Keratinocyte (primary cell): ENCODE measurements at regions not wholly inside any gene's neighbourhood (a gene's known extent, or its start where the extent isn't known, plus 50 kb on each side); places are given as distances from the start of the nearest gene placed in this dataset.

Source experiments
- DNase-seq: peaks from one replicate; pipeline ENCODE4 v3.0.0-alpha.2; 2011; ENCODE audit warnings: low read depth, missing footprints, low spot score
- FAIRE-seq: peaks from 2 replicates; lab custom pipeline; 2011; peaks lifted over from hg19 to GRCh38; lab: Jason Lieb, UNC
- H2AFZ ChIP-seq: 2 replicates; pipeline ENCODE4 v1.6.0; 2012; ENCODE audit warnings: low read length, control low read depth, inconsistent platforms; ENCODE audit not compliant: control insufficient read depth
- H3K27ac ChIP-seq: 2 replicates; pipeline ENCODE4 v1.5.1; 2011; ENCODE audit warnings: low read length; ENCODE audit not compliant: control insufficient read depth, insufficient read depth
- H3K27me3 ChIP-seq: 3 replicates; pipeline ENCODE4 v1.6.0; 2011; ENCODE audit warnings: low read length; ENCODE audit not compliant: control insufficient read depth, insufficient read depth; ENCODE audit errors: extremely low read depth
- H3K36me3 ChIP-seq, 2 experiments: 2 replicates in 1 of 2; 3 replicates in 1 of 2; pipeline ENCODE4 v1.5.1; 2011; ENCODE audit warnings: low read length in 2 of 2, mild to moderate bottlenecking in 1 of 2; ENCODE audit not compliant: control insufficient read depth in 2 of 2, insufficient read depth in 2 of 2; ENCODE audit errors: extremely low read depth in 1 of 2
- H3K4me1 ChIP-seq: 3 replicates; pipeline ENCODE4 v1.5.1; 2011; ENCODE audit warnings: low read length; ENCODE audit not compliant: control insufficient read depth, insufficient read depth; ENCODE audit errors: extremely low read depth
- H3K4me2 ChIP-seq: 3 replicates; pipeline ENCODE4 v1.6.0; 2011; ENCODE audit warnings: low read depth, low read length; ENCODE audit not compliant: control insufficient read depth, insufficient read depth; ENCODE audit errors: extremely low read depth
- H3K4me3 ChIP-seq, 3 experiments: fragments of 200-600 bp in 1 of 3; sonication (generic) in 1 of 3; 2 replicates in 2 of 3; 3 replicates in 1 of 3; pipeline ENCODE4 v1.5.1; 2011 to 2016; ENCODE audit warnings: low read length in 3 of 3, mild to moderate bottlenecking in 3 of 3, control low read depth in 2 of 3, inconsistent platforms in 1 of 3, low read depth in 1 of 3, mixed read lengths in 1 of 3, mixed run types in 1 of 3, moderate library complexity in 1 of 3; ENCODE audit not compliant: control insufficient read depth in 2 of 3, insufficient read depth in 2 of 3; ENCODE audit errors: extremely low read depth in 1 of 3
- H3K79me2 ChIP-seq: 2 replicates; pipeline ENCODE4 v1.6.0; 2012; ENCODE audit warnings: low read length; ENCODE audit not compliant: control insufficient read depth, insufficient read depth
- H3K9ac ChIP-seq: 3 replicates; pipeline ENCODE4 v1.6.0; 2011; ENCODE audit warnings: low read length; ENCODE audit not compliant: control insufficient read depth, insufficient read depth; ENCODE audit errors: extremely low read depth
- H3K9me1 ChIP-seq: 3 replicates; pipeline ENCODE4 v1.6.0; 2011; ENCODE audit warnings: low read length; ENCODE audit not compliant: control insufficient read depth, insufficient read depth; ENCODE audit errors: extremely low read depth
- H3K9me3 ChIP-seq: 2 replicates; pipeline ENCODE4 v1.5.1; 2012; ENCODE audit warnings: low read depth, low read length; ENCODE audit not compliant: control insufficient read depth
- H4K20me1 ChIP-seq: 3 replicates; pipeline ENCODE4 v1.6.0; 2011; ENCODE audit warnings: low read length; ENCODE audit not compliant: control insufficient read depth, insufficient read depth; ENCODE audit errors: extremely low read depth
- CTCF ChIP-seq, 3 experiments: IDR thresholded peaks in 1 of 3; conservative IDR thresholded peaks in 1 of 3; optimal IDR thresholded peaks in 1 of 3; 2 replicates in 2 of 3; 3 replicates in 1 of 3; pipeline versions ENCODE3 to v1.5.1; 2011; ENCODE audit warnings: low read length in 3 of 3, mild to moderate bottlenecking in 3 of 3, moderate library complexity in 2 of 3, control low read depth in 1 of 3, inconsistent platforms in 1 of 3; ENCODE audit not compliant: insufficient read depth in 2 of 3; ENCODE audit errors: extremely low read depth in 1 of 3
- EZH2 ChIP-seq: IDR thresholded peaks from one replicate; pipeline ENCODE4 v1.6.1; 2012; ENCODE audit warnings: inconsistent platforms, mild to moderate bottlenecking, low read length, moderate library complexity
- dilution Hi-C: fragments of 300-500 bp; cut with MboI; formaldehyde crosslinking; loops from one replicate; pipeline ENCODE4 v1.7.0; 2020; ENCODE audit warnings: low sequenced_read_pairs; ENCODE audit not compliant: extremely low pct_ligation_motif_present

GRCh38 chr5:30908356-30908755 lies 285.1 kb upstream of the CDH6 start:
- no peak overlapping the region for H3K4me3 ChIP-seq
- no peaks in the 10 kb centered on the region for H3K36me3 ChIP-seq
- H3K27ac ChIP-seq, result no peak overlapping the region
- H4K20me1 ChIP-seq, result no peaks in the 10 kb centered on the region
- DNase-seq, result no peak
- dilution Hi-C loops, result no loop called here
- no peak overlapping the region for H3K4me2 ChIP-seq
- H3K9ac ChIP-seq, result no peak overlapping the region
- H3K79me2 ChIP-seq, result no peaks in the 10 kb centered on the region
- FAIRE-seq, result no peak
- no peaks in the 10 kb centered on the region for H3K4me1 ChIP-seq
- no peaks in the 10 kb centered on the region for H3K9me3 ChIP-seq
- no peaks in the 10 kb centered on the region for H3K27me3 ChIP-seq
- no peak for TF ChIP-seq EZH2
- no peak for TF ChIP-seq CTCF (optimal IDR thresholded peaks at IDR 0.05 in 1 of 3, IDR thresholded peaks at IDR 0.05 in 1 of 3, conservative IDR thresholded peaks at IDR 0.05 in 1 of 3; ENCODE audit: extremely low read depth in 1 of 3, insufficient read depth in 2 of 3, low read length in 3 of 3)
- H3K9me1 ChIP-seq, result no peaks in the 10 kb centered on the region
- H2AFZ ChIP-seq, result no peak overlapping the region

GRCh38 chr5:30900367-30900766 lies 293.1 kb upstream of the CDH6 start:
- no peaks in the 10 kb centered on the region for H3K27me3 ChIP-seq
- no peaks in the 10 kb centered on the region for H3K36me3 ChIP-seq
- FAIRE-seq (no peak), DNase-seq (no peak)
- no peaks in the 10 kb centered on the region for H3K4me1 ChIP-seq
- TF ChIP-seq EZH2, result no peak
- TF ChIP-seq CTCF (optimal IDR thresholded peaks at IDR 0.05 in 1 of 3, IDR thresholded peaks at IDR 0.05 in 1 of 3, conservative IDR thresholded peaks at IDR 0.05 in 1 of 3; ENCODE audit: extremely low read depth in 1 of 3, insufficient read depth in 2 of 3, low read length in 3 of 3), result no peak
- no peaks in the 10 kb centered on the region for H3K9me1 ChIP-seq
- no peaks in the 10 kb centered on the region for H3K79me2 ChIP-seq
- H3K4me2 ChIP-seq, result no peak overlapping the region
- dilution Hi-C loops, result no loop called here
- no peaks in the 10 kb centered on the region for H3K9me3 ChIP-seq
- H4K20me1 ChIP-seq, result no peaks in the 10 kb centered on the region
- H3K27ac ChIP-seq, result no peak overlapping the region
- H2AFZ ChIP-seq, result no peak overlapping the region
- no peak overlapping the region for H3K9ac ChIP-seq
- H3K4me3 ChIP-seq, result no peak overlapping the region
